ENCODE measurements at regions not wholly inside any gene's neighbourhood (a gene's known extent, or its start where the extent isn't known, plus 50 kb on each side); places are given as distances from the start of the nearest gene placed in this dataset.

- intact Hi-C loops (cut with micrococcal nuclease): no loop called here
- Mint-ChIP-seq H3K27me3 (peaks cover 49% of the 10 kb centered on the region), H3K27ac (no peak overlapping the region), H3K9me3 (ENCODE audit: insufficient read depth) (no peaks in the 10 kb centered on the region), H3K4me3 (no peak overlapping the region), H3K4me1 (no peaks in the 10 kb centered on the region)
- ChIA-PET CTCF (no interaction called here), POLR2A (no interaction called here)
- TF ChIP-seq CTCF (IDR thresholded peaks at IDR 0.05) (no peak), EZH2 (IDR thresholded peaks at IDR 0.05; ENCODE audit: borderline replicate concordance, insufficient read depth, low read depth, low read length, poor library complexity, severe bottlenecking) (no peak)
- Histone ChIP-seq H3K79me2 (ENCODE audit: control insufficient read depth, insufficient read depth, low read length) (no peaks in the 10 kb centered on the region), H3K27me3 (replicated peaks in 1 of 4; ENCODE audit: control extremely low read depth in 1 of 4, control insufficient read depth in 3 of 4, insufficient read depth in 4 of 4, low read length in 3 of 4) (peaks cover 0 to 15% (median 0%) of the 10 kb centered on the region in 4 experiments), H3K36me3 (replicated peaks in 1 of 2; ENCODE audit: control extremely low read depth in 1 of 2, control insufficient read depth in 1 of 2, extremely low read depth in 1 of 2, insufficient read depth in 2 of 2, low read length in 1 of 2) (no peaks in the 10 kb centered on the region), H3K4me1 (ENCODE audit: control insufficient read depth in 2 of 2, insufficient read depth in 2 of 2, low read length in 2 of 2) (no peaks in the 10 kb centered on the region), H3K9ac (ENCODE audit: low read length) (no peak overlapping the region), H3K27ac (ENCODE audit: low read length in 2 of 2) (no peak overlapping the region), H3K4me2 (replicated peaks; ENCODE audit: low read depth, low read length, poor library complexity, severe bottlenecking) (no peak overlapping the region), H3K4me3 (ENCODE audit: control extremely low read depth in 1 of 5, extremely low read depth in 1 of 5, insufficient read depth in 1 of 5, low read depth in 2 of 5, low read length in 4 of 5) (no peak overlapping the region), H4K20me1 (ENCODE audit: control insufficient read depth, insufficient read depth, low read length, poor library complexity, severe bottlenecking) (no peaks in the 10 kb centered on the region), H3K9me3 (ENCODE audit: control extremely low read depth in 1 of 3, control insufficient read depth in 2 of 3, insufficient read depth in 1 of 3, low read length in 2 of 3) (peaks cover 0 to 15% (median 0%) of the 10 kb centered on the region in 3 donors), H2AFZ (ENCODE audit: insufficient read depth, low read depth, low read length, poor library complexity, severe bottlenecking) (no peak overlapping the region)
- ATAC-seq (ENCODE audit: low read depth) (no peak), DNase-seq (no peak)
- WGBS (ENCODE audit: insufficient coverage): 54% methylated on average over 6 of the region's 8 CpGs
Measured at GRCh38 chr3:127485396-127486170, 105.0 kb downstream of the TPRA1 start.

GRCh38 chr3:127484601-127485388, 105.7 kb downstream of the TPRA1 start:
- Histone ChIP-seq H3K36me3 (replicated peaks in 1 of 2; ENCODE audit: control extremely low read depth in 1 of 2, control insufficient read depth in 1 of 2, extremely low read depth in 1 of 2, insufficient read depth in 2 of 2, low read length in 1 of 2) (no peaks in the 10 kb centered on the region), H3K79me2 (ENCODE audit: control insufficient read depth, insufficient read depth, low read length) (no peaks in the 10 kb centered on the region), H3K4me1 (ENCODE audit: control insufficient read depth in 2 of 2, insufficient read depth in 2 of 2, low read length in 2 of 2) (no peaks in the 10 kb centered on the region), H3K4me2 (replicated peaks; ENCODE audit: low read depth, low read length, poor library complexity, severe bottlenecking) (no peak overlapping the region), H3K27ac (ENCODE audit: low read length in 2 of 2) (no peak overlapping the region), H3K4me3 (ENCODE audit: control extremely low read depth in 1 of 5, extremely low read depth in 1 of 5, insufficient read depth in 1 of 5, low read depth in 2 of 5, low read length in 4 of 5) (no peak overlapping the region), H3K9ac (ENCODE audit: low read length) (no peak overlapping the region), H4K20me1 (ENCODE audit: control insufficient read depth, insufficient read depth, low read length, poor library complexity, severe bottlenecking) (no peaks in the 10 kb centered on the region), H2AFZ (ENCODE audit: insufficient read depth, low read depth, low read length, poor library complexity, severe bottlenecking) (no peak overlapping the region), H3K9me3 (ENCODE audit: control extremely low read depth in 1 of 3, control insufficient read depth in 2 of 3, insufficient read depth in 1 of 3, low read length in 2 of 3) (peaks cover 0 to 15% (median 0%) of the 10 kb centered on the region in 3 donors), H3K27me3 (replicated peaks in 1 of 4; ENCODE audit: control extremely low read depth in 1 of 4, control insufficient read depth in 3 of 4, insufficient read depth in 4 of 4, low read length in 3 of 4) (peaks cover 0 to 15% (median 0%) of the 10 kb centered on the region in 4 experiments)
- H3K4me1 Mint-ChIP-seq: no peaks in the 10 kb centered on the region
- no peak for DNase-seq
- H3K4me3 Mint-ChIP-seq: no peak overlapping the region
- WGBS (ENCODE audit: insufficient coverage): 75% methylated on average over 7 of the region's 9 CpGs
- ChIA-PET CTCF (no interaction called here), POLR2A (no interaction called here)
- TF ChIP-seq CTCF (IDR thresholded peaks at IDR 0.05) (no peak), EZH2 (IDR thresholded peaks at IDR 0.05; ENCODE audit: borderline replicate concordance, insufficient read depth, low read depth, low read length, poor library complexity, severe bottlenecking) (no peak)
- H3K27ac Mint-ChIP-seq: no peak overlapping the region
- intact Hi-C loops (cut with micrococcal nuclease): no loop called here
- no peak for ATAC-seq (ENCODE audit: low read depth)
- H3K27me3 Mint-ChIP-seq: peaks cover 46% of the 10 kb centered on the region
- no peaks in the 10 kb centered on the region for H3K9me3 Mint-ChIP-seq (ENCODE audit: insufficient read depth)
